ENCODE measurements at regions not wholly inside any gene's neighbourhood (a gene's known extent, or its start where the extent isn't known, plus 50 kb on each side); places are given as distances from the start of the nearest gene placed in this dataset.

DNA sequence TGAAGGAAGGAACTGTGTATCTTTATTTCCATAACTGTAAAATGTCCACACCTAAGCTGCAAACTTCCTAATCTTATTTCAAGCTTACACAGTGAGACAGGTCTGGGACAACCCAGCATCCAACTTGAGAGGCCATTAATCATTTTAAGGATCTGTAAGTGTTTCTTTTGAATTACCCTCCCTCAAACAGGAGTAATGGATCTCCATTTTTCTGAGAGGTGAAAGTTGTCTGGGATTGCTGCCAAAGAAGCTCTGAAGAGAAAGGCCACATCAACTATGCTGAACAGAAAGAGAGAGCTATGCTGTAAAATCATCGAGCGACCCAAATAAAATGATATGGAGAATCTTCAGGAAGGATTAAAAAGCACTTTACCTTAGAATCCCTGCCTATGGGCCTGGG is 131.7 kb upstream of the CPNE8 start:
- H3K9me3 ChIP-seq, result no peaks in the 10 kb centered on the region
- TF ChIP-seq, protein P1, sequence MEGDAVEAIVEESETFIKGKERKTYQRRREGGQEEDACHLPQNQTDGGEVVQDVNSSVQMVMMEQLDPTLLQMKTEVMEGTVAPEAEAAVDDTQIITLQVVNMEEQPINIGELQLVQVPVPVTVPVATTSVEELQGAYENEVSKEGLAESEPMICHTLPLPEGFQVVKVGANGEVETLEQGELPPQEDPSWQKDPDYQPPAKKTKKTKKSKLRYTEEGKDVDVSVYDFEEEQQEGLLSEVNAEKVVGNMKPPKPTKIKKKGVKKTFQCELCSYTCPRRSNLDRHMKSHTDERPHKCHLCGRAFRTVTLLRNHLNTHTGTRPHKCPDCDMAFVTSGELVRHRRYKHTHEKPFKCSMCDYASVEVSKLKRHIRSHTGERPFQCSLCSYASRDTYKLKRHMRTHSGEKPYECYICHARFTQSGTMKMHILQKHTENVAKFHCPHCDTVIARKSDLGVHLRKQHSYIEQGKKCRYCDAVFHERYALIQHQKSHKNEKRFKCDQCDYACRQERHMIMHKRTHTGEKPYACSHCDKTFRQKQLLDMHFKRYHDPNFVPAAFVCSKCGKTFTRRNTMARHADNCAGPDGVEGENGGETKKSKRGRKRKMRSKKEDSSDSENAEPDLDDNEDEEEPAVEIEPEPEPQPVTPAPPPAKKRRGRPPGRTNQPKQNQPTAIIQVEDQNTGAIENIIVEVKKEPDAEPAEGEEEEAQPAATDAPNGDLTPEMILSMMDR (IDR thresholded peaks at IDR 0.05), result no peak
- intact Hi-C loops (cut with DNase I), result no loop called here
- 79 to 91% (median 89%) methylated on average over 2 of the region's 2 CpGs for WGBS, 3 donors
- H3K4me1 ChIP-seq, result no peaks in the 10 kb centered on the region
- H3K27ac ChIP-seq, result no peak overlapping the region
- no peak overlapping the region for H3K4me3 ChIP-seq
- ATAC-seq, result no peak
- DNase-seq, result no peak
- H3K36me3 ChIP-seq (ENCODE audit: insufficient read depth in 1 of 2, low read depth in 1 of 2), result no peaks in the 10 kb centered on the region
- no peaks in the 10 kb centered on the region for H3K27me3 ChIP-seq (ENCODE audit: insufficient read depth in 3 of 3, low read length in 2 of 3)

DNA sequence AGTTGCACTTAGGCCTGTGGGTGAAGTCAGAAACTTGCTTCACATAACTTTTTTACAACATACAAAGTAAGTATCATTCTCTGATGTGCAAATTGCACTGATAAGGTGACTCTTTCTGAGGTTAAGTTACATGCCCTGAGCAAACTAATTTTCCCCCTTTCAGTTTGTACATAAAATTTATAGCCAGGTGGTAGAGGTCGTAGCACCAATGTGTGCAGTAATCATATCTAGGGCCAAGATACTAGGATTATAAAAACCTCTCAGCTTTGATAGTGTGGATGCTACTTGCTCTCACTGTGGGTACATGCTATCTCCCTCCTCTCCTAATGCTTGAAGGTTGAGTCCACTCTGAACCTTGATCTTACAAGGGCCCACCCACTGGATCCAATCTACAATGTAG is 130.7 kb upstream of the CPNE8 start:
- no peak for ATAC-seq

DNA sequence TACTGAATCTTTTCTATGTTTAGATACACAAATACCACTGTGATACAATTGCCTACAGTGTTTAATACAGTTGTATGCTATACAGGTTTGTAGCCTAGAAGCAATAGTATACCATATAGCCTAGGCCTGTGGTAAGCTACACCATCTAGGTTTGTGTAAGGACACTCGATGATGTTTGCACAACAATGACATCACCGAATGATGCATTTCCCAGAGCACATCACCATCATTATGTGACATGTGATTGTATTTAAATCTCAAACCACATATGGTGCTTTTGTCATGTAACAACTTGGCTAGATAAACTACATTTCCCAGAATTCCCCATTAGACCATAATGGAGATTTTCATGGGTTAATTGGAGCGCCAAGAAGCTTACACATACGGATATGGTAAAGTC is 128.4 kb upstream of the CPNE8 start:
- Histone ChIP-seq H3K27me3 (ENCODE audit: insufficient read depth in 3 of 3, low read length in 2 of 3) (no peaks in the 10 kb centered on the region), H3K4me1 (no peaks in the 10 kb centered on the region), H3K36me3 (ENCODE audit: insufficient read depth in 1 of 2, low read depth in 1 of 2) (no peaks in the 10 kb centered on the region), H3K4me3 (no peak overlapping the region), H3K9me3 (no peaks in the 10 kb centered on the region), H3K27ac (no peak overlapping the region)
- ATAC-seq (no peak), DNase-seq (no peak)
- intact Hi-C loops (cut with DNase I), result no loop called here
- 80 to 86% (median 82%) methylated on average over 4 of the region's 4 CpGs for WGBS, 3 donors
- TF ChIP-seq, protein P1 (IDR thresholded peaks at IDR 0.05), result no peak

More for the DNA sequence above, 130.7 kb upstream of the CPNE8 start:
- no peaks in the 10 kb centered on the region for H3K4me1 ChIP-seq
- 50 to 56% (median 52%) methylated on average over 1 of the region's 1 CpG for WGBS, 3 donors
- no peak overlapping the region for H3K27ac ChIP-seq
- H3K36me3 ChIP-seq (ENCODE audit: insufficient read depth in 1 of 2, low read depth in 1 of 2), result no peaks in the 10 kb centered on the region
- intact Hi-C loops (cut with DNase I), result no loop called here
- no peak for DNase-seq
- no peaks in the 10 kb centered on the region for H3K9me3 ChIP-seq
- TF ChIP-seq, protein P1 (IDR thresholded peaks at IDR 0.05), result no peak
- no peaks in the 10 kb centered on the region for H3K27me3 ChIP-seq (ENCODE audit: insufficient read depth in 3 of 3, low read length in 2 of 3)
- no peak overlapping the region for H3K4me3 ChIP-seq

DNA sequence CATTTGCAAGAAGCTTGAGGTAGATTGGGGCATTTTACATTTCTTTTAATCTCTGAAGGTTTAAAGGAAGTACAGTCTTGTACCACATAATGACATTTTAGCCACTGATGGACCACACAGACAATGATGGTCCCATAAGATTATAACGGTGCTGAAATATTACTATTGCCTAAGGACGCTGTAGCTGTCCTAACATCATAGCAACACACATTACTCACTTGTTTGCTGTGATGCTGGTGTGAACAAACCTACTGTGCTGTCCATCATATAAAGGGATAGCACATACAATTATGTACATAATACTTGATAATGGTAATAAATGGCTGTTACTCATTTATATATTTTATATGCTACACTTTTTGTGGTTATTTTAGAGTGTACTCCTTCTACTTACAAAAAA is 127.1 kb upstream of the CPNE8 start:
- no peaks in the 10 kb centered on the region for H3K9me3 ChIP-seq
- no peaks in the 10 kb centered on the region for H3K36me3 ChIP-seq (ENCODE audit: insufficient read depth in 1 of 2, low read depth in 1 of 2)
- intact Hi-C loops (cut with DNase I), result no loop called here
- TF ChIP-seq, protein P1 (IDR thresholded peaks at IDR 0.05), result no peak
- H3K4me1 ChIP-seq, result no peaks in the 10 kb centered on the region
- H3K27me3 ChIP-seq (ENCODE audit: insufficient read depth in 3 of 3, low read length in 2 of 3), result no peaks in the 10 kb centered on the region
- H3K4me3 ChIP-seq, result no peak overlapping the region
- no peak for DNase-seq
- WGBS, 3 donors, result 70 to 81% (median 76%) methylated on average over 2 of the region's 2 CpGs
- H3K27ac ChIP-seq, result no peak overlapping the region
- ATAC-seq, result no peak

DNA sequence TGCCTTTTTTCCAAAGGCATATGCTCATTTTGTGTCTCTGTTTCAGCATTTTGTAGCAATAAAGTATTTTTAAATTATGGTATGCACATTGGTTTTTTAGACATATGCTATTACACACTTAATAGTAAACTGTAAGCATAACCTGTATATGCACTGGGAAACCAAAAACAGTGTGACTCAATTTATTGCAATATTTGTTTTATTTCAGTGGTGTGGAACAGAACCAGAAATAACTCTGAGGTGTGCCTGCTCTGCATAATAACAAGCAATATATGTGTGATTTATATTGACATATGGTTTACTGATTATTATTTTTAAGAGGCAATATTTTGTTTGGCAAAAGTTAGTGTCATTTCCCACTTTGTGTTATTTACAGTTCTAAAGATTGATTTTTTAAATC is 126.6 kb upstream of the CPNE8 start:
- Histone ChIP-seq H3K36me3 (ENCODE audit: insufficient read depth in 1 of 2, low read depth in 1 of 2) (no peaks in the 10 kb centered on the region), H3K4me3 (no peak overlapping the region), H3K27ac (no peak overlapping the region), H3K9me3 (no peaks in the 10 kb centered on the region), H3K4me1 (no peaks in the 10 kb centered on the region), H3K27me3 (ENCODE audit: insufficient read depth in 3 of 3, low read length in 2 of 3) (no peaks in the 10 kb centered on the region)
- no peak for ATAC-seq
- TF ChIP-seq, protein P1 (IDR thresholded peaks at IDR 0.05), result no peak
- intact Hi-C loops (cut with DNase I), result no loop called here
- no peak for DNase-seq

Measured in psoas muscle (tissue), 7 donors.